ENCODE measurements at regions not wholly inside any gene's neighbourhood (a gene's known extent, or its start where the extent isn't known, plus 50 kb on each side); places are given as distances from the start of the nearest gene placed in this dataset.

DNA sequence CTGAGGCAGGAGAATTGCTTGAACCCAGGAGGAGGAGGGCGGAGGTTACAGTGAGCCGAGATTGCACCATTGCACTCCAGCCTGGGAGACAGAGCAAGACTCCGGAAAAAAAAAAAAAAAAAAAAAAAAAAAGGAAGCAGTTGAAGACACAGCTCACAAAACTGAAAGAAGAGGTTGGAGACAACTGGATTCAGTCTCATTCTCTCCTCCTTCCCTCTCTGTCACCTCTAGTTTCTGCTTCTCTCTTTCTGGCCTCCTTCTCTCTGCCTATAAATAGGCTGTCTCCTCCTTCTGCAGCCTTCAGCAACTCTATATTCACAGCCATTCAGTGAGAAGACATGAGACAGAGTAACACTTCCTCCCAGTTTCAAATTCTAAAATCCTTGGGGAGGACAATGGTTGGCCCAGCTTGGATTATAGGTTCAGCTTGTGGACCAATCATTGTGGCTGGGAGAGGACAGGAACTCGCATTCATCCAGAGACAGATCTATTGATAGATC is 125.6 kb upstream of the HABP2 start:
- Histone ChIP-seq H3K4me1 (ENCODE audit: control insufficient read depth, extremely low read depth, insufficient read depth, low read length) (no peaks in the 10 kb centered on the region), H4K20me1 (ENCODE audit: control insufficient read depth, extremely low read depth, insufficient read depth, low read length) (no peaks in the 10 kb centered on the region), H2AFZ (ENCODE audit: low read length) (no peak overlapping the region), H3K4me3 (replicated peaks in 1 of 4; ENCODE audit: control extremely low read depth in 1 of 4, insufficient read depth in 1 of 4, low read depth in 3 of 4, low read length in 4 of 4) (no peak overlapping the region), H3K79me2 (ENCODE audit: control insufficient read depth, insufficient read depth, low read length) (no peaks in the 10 kb centered on the region), H3K4me2 (ENCODE audit: extremely low read depth, insufficient read depth, low read length) (no peak overlapping the region), H3K9ac (ENCODE audit: insufficient read depth, low read length) (no peak overlapping the region), H3K9me3 (ENCODE audit: control insufficient read depth, insufficient read depth, low read depth, low read length) (no peaks in the 10 kb centered on the region), H3K27me3 (ENCODE audit: control insufficient read depth, insufficient read depth, low read length) (peaks cover 2% of the 10 kb centered on the region), H3K27ac (ENCODE audit: insufficient read depth, low read length) (no peak overlapping the region), H3K36me3 (ENCODE audit: control insufficient read depth, insufficient read depth, low read length) (no peaks in the 10 kb centered on the region)
- DNase-seq (ENCODE audit: low read depth in 2 of 2) = no peak
- TF ChIP-seq EZH2 (IDR thresholded peaks at IDR 0.05; ENCODE audit: low read length, missing control alignments) = no peak
- TF ChIP-seq, protein P1, sequence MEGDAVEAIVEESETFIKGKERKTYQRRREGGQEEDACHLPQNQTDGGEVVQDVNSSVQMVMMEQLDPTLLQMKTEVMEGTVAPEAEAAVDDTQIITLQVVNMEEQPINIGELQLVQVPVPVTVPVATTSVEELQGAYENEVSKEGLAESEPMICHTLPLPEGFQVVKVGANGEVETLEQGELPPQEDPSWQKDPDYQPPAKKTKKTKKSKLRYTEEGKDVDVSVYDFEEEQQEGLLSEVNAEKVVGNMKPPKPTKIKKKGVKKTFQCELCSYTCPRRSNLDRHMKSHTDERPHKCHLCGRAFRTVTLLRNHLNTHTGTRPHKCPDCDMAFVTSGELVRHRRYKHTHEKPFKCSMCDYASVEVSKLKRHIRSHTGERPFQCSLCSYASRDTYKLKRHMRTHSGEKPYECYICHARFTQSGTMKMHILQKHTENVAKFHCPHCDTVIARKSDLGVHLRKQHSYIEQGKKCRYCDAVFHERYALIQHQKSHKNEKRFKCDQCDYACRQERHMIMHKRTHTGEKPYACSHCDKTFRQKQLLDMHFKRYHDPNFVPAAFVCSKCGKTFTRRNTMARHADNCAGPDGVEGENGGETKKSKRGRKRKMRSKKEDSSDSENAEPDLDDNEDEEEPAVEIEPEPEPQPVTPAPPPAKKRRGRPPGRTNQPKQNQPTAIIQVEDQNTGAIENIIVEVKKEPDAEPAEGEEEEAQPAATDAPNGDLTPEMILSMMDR (conservative IDR thresholded peaks at IDR 0.05 in 1 of 2, IDR thresholded peaks at IDR 0.05 in 1 of 2; ENCODE audit: low read depth in 1 of 2, low read length in 2 of 2) = no peak

DNA sequence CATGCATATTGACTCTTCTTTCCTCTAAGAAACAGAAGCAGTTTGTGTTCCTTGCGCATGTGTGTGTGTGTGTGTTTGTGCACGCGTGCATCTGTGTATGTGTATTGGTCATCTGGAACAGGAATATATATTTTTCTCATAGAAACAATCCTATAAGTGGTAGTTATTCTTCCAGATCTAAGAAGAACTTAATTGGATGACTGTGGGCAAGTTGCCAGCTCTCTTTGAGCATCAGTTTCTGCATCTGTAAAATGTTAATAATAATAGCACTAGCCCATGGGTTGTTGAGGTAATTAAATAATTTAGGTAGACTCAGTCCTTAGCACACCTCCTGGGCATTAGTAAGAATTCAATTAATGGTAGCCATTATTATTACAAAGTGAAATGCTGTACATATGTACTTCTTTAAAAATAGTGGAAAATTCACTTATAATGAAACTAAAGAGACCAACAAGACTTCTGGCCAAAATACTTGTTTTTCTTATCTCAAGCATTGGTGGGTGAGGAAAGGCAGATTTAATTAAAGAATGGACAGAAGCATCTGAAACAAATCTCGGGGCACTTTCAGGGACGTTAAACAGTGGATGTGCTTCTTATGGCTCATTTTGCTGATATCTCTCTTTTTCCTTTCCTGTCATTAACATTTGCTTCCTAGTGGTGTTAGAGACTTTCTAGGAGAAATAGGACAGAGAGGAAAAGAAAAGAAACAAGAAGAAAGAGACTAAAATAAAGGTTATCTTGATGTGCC is 124.9 kb upstream of the HABP2 start:
- Histone ChIP-seq H2AFZ (ENCODE audit: low read length) (no peak overlapping the region), H3K4me3 (replicated peaks in 1 of 4; ENCODE audit: control extremely low read depth in 1 of 4, insufficient read depth in 1 of 4, low read depth in 3 of 4, low read length in 4 of 4) (no peak overlapping the region), H3K79me2 (ENCODE audit: control insufficient read depth, insufficient read depth, low read length) (no peaks in the 10 kb centered on the region), H3K4me1 (ENCODE audit: control insufficient read depth, extremely low read depth, insufficient read depth, low read length) (no peaks in the 10 kb centered on the region), H3K9me3 (ENCODE audit: control insufficient read depth, insufficient read depth, low read depth, low read length) (no peaks in the 10 kb centered on the region), H4K20me1 (ENCODE audit: control insufficient read depth, extremely low read depth, insufficient read depth, low read length) (no peaks in the 10 kb centered on the region), H3K27ac (ENCODE audit: insufficient read depth, low read length) (no peak overlapping the region), H3K4me2 (ENCODE audit: extremely low read depth, insufficient read depth, low read length) (no peak overlapping the region), H3K9ac (ENCODE audit: insufficient read depth, low read length) (no peak overlapping the region), H3K36me3 (ENCODE audit: control insufficient read depth, insufficient read depth, low read length) (no peaks in the 10 kb centered on the region), H3K27me3 (ENCODE audit: control insufficient read depth, insufficient read depth, low read length) (peaks cover 2% of the 10 kb centered on the region)
- DNase-seq (ENCODE audit: low read depth in 2 of 2) = no peak
- no peak for TF ChIP-seq EZH2 (IDR thresholded peaks at IDR 0.05; ENCODE audit: low read length, missing control alignments)
- TF ChIP-seq, protein P1 (conservative IDR thresholded peaks at IDR 0.05 in 1 of 2, IDR thresholded peaks at IDR 0.05 in 1 of 2; ENCODE audit: low read depth in 1 of 2, low read length in 2 of 2) = no peak

DNA sequence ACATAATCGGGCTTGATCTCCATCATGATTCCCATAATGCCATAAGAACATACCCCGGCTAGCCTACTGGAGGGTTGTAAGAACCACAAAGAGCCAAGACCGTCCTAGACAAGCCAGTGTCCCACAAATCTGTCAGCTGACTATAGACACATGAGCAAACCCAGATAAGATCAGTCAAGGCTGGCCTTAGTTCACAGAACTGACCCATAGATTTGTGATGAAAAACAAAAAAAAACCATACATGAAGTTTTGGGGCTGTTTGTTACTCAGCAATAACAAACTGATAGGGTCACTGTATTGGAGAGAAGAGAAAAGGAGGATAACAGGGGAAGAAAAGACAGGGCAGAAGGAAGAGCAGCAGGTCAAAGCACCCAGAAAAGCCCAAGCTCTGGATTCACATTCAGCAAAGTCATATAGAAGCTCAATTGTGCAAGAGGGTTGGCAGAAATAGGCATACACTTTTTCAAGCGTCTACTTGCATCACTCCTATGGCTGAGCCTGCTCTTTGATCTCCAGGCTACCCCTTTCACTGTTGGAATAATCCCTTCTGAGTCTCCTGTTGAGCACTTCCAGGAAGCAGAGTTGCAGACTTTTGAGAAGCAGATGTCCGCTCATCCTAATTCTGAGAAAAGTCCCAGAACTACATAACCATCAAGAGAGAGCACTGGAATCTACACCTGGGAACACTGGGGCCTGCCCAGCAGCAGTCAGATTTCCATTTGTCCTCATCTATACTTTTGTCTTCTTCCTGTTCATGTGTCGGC is 122.0 kb upstream of the HABP2 start:
- Histone ChIP-seq H3K79me2 (ENCODE audit: control insufficient read depth, insufficient read depth, low read length) (no peaks in the 10 kb centered on the region), H3K4me1 (ENCODE audit: control insufficient read depth, extremely low read depth, insufficient read depth, low read length) (no peaks in the 10 kb centered on the region), H3K27ac (ENCODE audit: insufficient read depth, low read length) (no peak overlapping the region), H3K9ac (ENCODE audit: insufficient read depth, low read length) (no peak overlapping the region), H4K20me1 (ENCODE audit: control insufficient read depth, extremely low read depth, insufficient read depth, low read length) (no peaks in the 10 kb centered on the region), H3K4me2 (ENCODE audit: extremely low read depth, insufficient read depth, low read length) (no peak overlapping the region), H3K27me3 (ENCODE audit: control insufficient read depth, insufficient read depth, low read length) (no peaks in the 10 kb centered on the region), H3K36me3 (ENCODE audit: control insufficient read depth, insufficient read depth, low read length) (no peaks in the 10 kb centered on the region), H2AFZ (ENCODE audit: low read length) (no peak overlapping the region), H3K4me3 (replicated peaks in 1 of 4; ENCODE audit: control extremely low read depth in 1 of 4, insufficient read depth in 1 of 4, low read depth in 3 of 4, low read length in 4 of 4) (no peak overlapping the region), H3K9me3 (ENCODE audit: control insufficient read depth, insufficient read depth, low read depth, low read length) (no peaks in the 10 kb centered on the region)
- DNase-seq (ENCODE audit: low read depth in 2 of 2) = no peak
- TF ChIP-seq EZH2 (IDR thresholded peaks at IDR 0.05; ENCODE audit: low read length, missing control alignments) = no peak
- TF ChIP-seq, protein P1 (conservative IDR thresholded peaks at IDR 0.05 in 1 of 2, IDR thresholded peaks at IDR 0.05 in 1 of 2; ENCODE audit: low read depth in 1 of 2, low read length in 2 of 2) = no peak

Measured in fibroblast of lung (primary cell).